Activated T-helper 1 cell treated with anti-CD3 and anti-CD28 coated beads, Interleukin-12 subunit alpha, Interleukin-12 subunit beta, Interleukin-2, Interleukin-4 antibody, amounts not matched to agents 30 ng/mL and 10 ng/mL and 1 ng/mL, durations not matched to agents 14 hours and 24 hours and 36 hours (primary cell): ENCODE measurements at regions not wholly inside any gene's neighbourhood (a gene's known extent, or its start where the extent isn't known, plus 50 kb on each side); places are given as distances from the start of the nearest gene placed in this dataset.

Experiments
- DNase-seq: peaks from one replicate; pipeline ENCODE4 v3.0.0; 2021; ENCODE audit warnings: low spot score
- H3K27ac Mint-ChIP-seq: one replicate; pipeline ENCODE4 v1.8.0; 2021; ENCODE audit warnings: mild to moderate bottlenecking, mixed read lengths
- H3K27me3 Mint-ChIP-seq: one replicate; pipeline ENCODE4 v1.8.0; 2022; ENCODE audit warnings: mild to moderate bottlenecking, moderate library complexity, mixed read lengths; ENCODE audit not compliant: insufficient read depth
- H3K36me3 Mint-ChIP-seq: one replicate; pipeline ENCODE4 v1.8.0; 2021; ENCODE audit warnings: low read depth, mixed read lengths
- H3K4me1 Mint-ChIP-seq: one replicate; pipeline ENCODE4 v1.8.0; 2021; ENCODE audit warnings: low read depth, mixed read lengths
- H3K4me3 Mint-ChIP-seq: one replicate; pipeline ENCODE4 v1.8.0; 2021; ENCODE audit warnings: mild to moderate bottlenecking, moderate library complexity, mixed read lengths
- H3K9me3 Mint-ChIP-seq: one replicate; pipeline ENCODE4 v1.8.0; 2021; ENCODE audit warnings: mixed read lengths
- intact Hi-C: fragments of 100-400 bp; cut with micrococcal nuclease; formaldehyde crosslinking; loops from one replicate; pipeline ENCODE4 v1.15.1; 2024

- Mint-ChIP-seq H3K27me3 (no peaks in the 10 kb centered on the region), H3K4me3 (no peak overlapping the region), H3K4me1 (no peaks in the 10 kb centered on the region), H3K27ac (no peak overlapping the region), H3K9me3 (peaks cover 17% of the 10 kb centered on the region), H3K36me3 (no peaks in the 10 kb centered on the region)
- intact Hi-C loops, result no loop called here
- no peak for DNase-seq
These were observed 313.1 kb upstream of the PTPRD start for GRCh38 chr9:10925896-10926295.

GRCh38 chr9:10928372-10928771 is 315.6 kb upstream of the PTPRD start:
- no peak for DNase-seq
- H3K4me3 Mint-ChIP-seq, result no peak overlapping the region
- no peaks in the 10 kb centered on the region for H3K4me1 Mint-ChIP-seq
- intact Hi-C loops, result no loop called here
- H3K27me3 Mint-ChIP-seq, result no peaks in the 10 kb centered on the region
- H3K27ac Mint-ChIP-seq, result no peak overlapping the region
- peaks cover 25% of the 10 kb centered on the region for H3K9me3 Mint-ChIP-seq
- H3K36me3 Mint-ChIP-seq, result no peaks in the 10 kb centered on the region

GRCh38 chr9:10930081-10930480 is 317.3 kb upstream of the PTPRD start:
- peaks cover 20% of the 10 kb centered on the region for H3K9me3 Mint-ChIP-seq
- no peaks in the 10 kb centered on the region for H3K4me1 Mint-ChIP-seq
- H3K36me3 Mint-ChIP-seq, result no peaks in the 10 kb centered on the region
- DNase-seq, result no peak
- intact Hi-C loops, result no loop called here
- no peaks in the 10 kb centered on the region for H3K27me3 Mint-ChIP-seq
- H3K4me3 Mint-ChIP-seq, result no peak overlapping the region
- H3K27ac Mint-ChIP-seq, result no peak overlapping the region

- Mint-ChIP-seq H3K4me3 (no peak overlapping the region), H3K4me1 (no peaks in the 10 kb centered on the region), H3K9me3 (peaks cover 24% of the 10 kb centered on the region), H3K27ac (no peak overlapping the region), H3K36me3 (no peaks in the 10 kb centered on the region), H3K27me3 (no peaks in the 10 kb centered on the region)
- intact Hi-C loops, result no loop called here
- DNase-seq, result no peak
These were observed 334.0 kb upstream of the PTPRD start for GRCh38 chr9:10946676-10947410.

GRCh38 chr9:10957878-10958277 is 345.1 kb upstream of the PTPRD start:
- H3K36me3 Mint-ChIP-seq, result no peaks in the 10 kb centered on the region
- intact Hi-C loops, result no loop called here
- no peak for DNase-seq
- peaks cover 19% of the 10 kb centered on the region for H3K9me3 Mint-ChIP-seq
- no peak overlapping the region for H3K27ac Mint-ChIP-seq
- no peaks in the 10 kb centered on the region for H3K4me1 Mint-ChIP-seq
- H3K27me3 Mint-ChIP-seq, result no peaks in the 10 kb centered on the region
- H3K4me3 Mint-ChIP-seq, result no peak overlapping the region

- no peak for DNase-seq
- H3K9me3 Mint-ChIP-seq, result peaks cover 34% of the 10 kb centered on the region
- intact Hi-C loops, result no loop called here
These were observed 349.1 kb upstream of the PTPRD start for GRCh38 chr9:10961883-10962282.

GRCh38 chr9:10983251-10983650 is 370.4 kb upstream of the PTPRD start:
- H3K27ac Mint-ChIP-seq, result no peak overlapping the region
- H3K4me1 Mint-ChIP-seq, result no peaks in the 10 kb centered on the region
- no peak overlapping the region for H3K4me3 Mint-ChIP-seq
- H3K27me3 Mint-ChIP-seq, result no peaks in the 10 kb centered on the region
- no peak for DNase-seq
- peaks cover 10% of the 10 kb centered on the region for H3K9me3 Mint-ChIP-seq
- no peaks in the 10 kb centered on the region for H3K36me3 Mint-ChIP-seq
- intact Hi-C loops, result no loop called here

More at GRCh38 chr9:10961883-10962282, 349.1 kb upstream of the PTPRD start:
- H3K4me3 Mint-ChIP-seq, result no peak overlapping the region
- no peaks in the 10 kb centered on the region for H3K4me1 Mint-ChIP-seq
- no peaks in the 10 kb centered on the region for H3K27me3 Mint-ChIP-seq
- H3K27ac Mint-ChIP-seq, result no peak overlapping the region
- no peaks in the 10 kb centered on the region for H3K36me3 Mint-ChIP-seq

- no peak overlapping the region for H3K4me3 Mint-ChIP-seq
- peaks cover 9% of the 10 kb centered on the region for H3K9me3 Mint-ChIP-seq
- no peaks in the 10 kb centered on the region for H3K36me3 Mint-ChIP-seq
- H3K4me1 Mint-ChIP-seq, result no peaks in the 10 kb centered on the region
- DNase-seq, result no peak
- intact Hi-C loops, result no loop called here
- no peaks in the 10 kb centered on the region for H3K27me3 Mint-ChIP-seq
- H3K27ac Mint-ChIP-seq, result no peak overlapping the region
These were observed 386.8 kb upstream of the PTPRD start for GRCh38 chr9:10999646-11000045.

- no peak overlapping the region for H3K27ac Mint-ChIP-seq
- DNase-seq, result no peak
- H3K27me3 Mint-ChIP-seq, result no peaks in the 10 kb centered on the region
- intact Hi-C loops, result no loop called here
- no peaks in the 10 kb centered on the region for H3K36me3 Mint-ChIP-seq
- H3K9me3 Mint-ChIP-seq, result peaks cover 6% of the 10 kb centered on the region
- H3K4me1 Mint-ChIP-seq, result no peaks in the 10 kb centered on the region
- no peak overlapping the region for H3K4me3 Mint-ChIP-seq
These were observed 388.7 kb upstream of the PTPRD start for GRCh38 chr9:11001546-11001945.

- no peaks in the 10 kb centered on the region for H3K27me3 Mint-ChIP-seq
- H3K36me3 Mint-ChIP-seq, result no peaks in the 10 kb centered on the region
- no peaks in the 10 kb centered on the region for H3K4me1 Mint-ChIP-seq
- no peak overlapping the region for H3K4me3 Mint-ChIP-seq
- H3K9me3 Mint-ChIP-seq, result peaks cover 6% of the 10 kb centered on the region
- DNase-seq, result no peak
- no peak overlapping the region for H3K27ac Mint-ChIP-seq
- intact Hi-C loops, result no loop called here
These were observed 389.9 kb upstream of the PTPRD start for GRCh38 chr9:11002705-11003104.

- Mint-ChIP-seq H3K9me3 (peaks cover 17% of the 10 kb centered on the region), H3K36me3 (no peaks in the 10 kb centered on the region), H3K27ac (no peak overlapping the region), H3K4me1 (no peaks in the 10 kb centered on the region), H3K27me3 (no peaks in the 10 kb centered on the region), H3K4me3 (no peak overlapping the region)
- no peak for DNase-seq
- intact Hi-C loops, result no loop called here
These were observed 391.0 kb upstream of the PTPRD start for GRCh38 chr9:11003836-11004235.

GRCh38 chr9:11011696-11012095 is 398.9 kb upstream of the PTPRD start:
- H3K4me3 Mint-ChIP-seq, result no peak overlapping the region

GRCh38 chr9:11016081-11016480 is 403.3 kb upstream of the PTPRD start:
- peaks cover 32% of the 10 kb centered on the region for H3K9me3 Mint-ChIP-seq
- H3K4me1 Mint-ChIP-seq, result no peaks in the 10 kb centered on the region
- intact Hi-C loops, result no loop called here
- no peak overlapping the region for H3K4me3 Mint-ChIP-seq
- H3K36me3 Mint-ChIP-seq, result no peaks in the 10 kb centered on the region
- no peaks in the 10 kb centered on the region for H3K27me3 Mint-ChIP-seq
- H3K27ac Mint-ChIP-seq, result no peak overlapping the region
- DNase-seq, result no peak

More at GRCh38 chr9:11011696-11012095, 398.9 kb upstream of the PTPRD start:
- no peak for DNase-seq
- no peaks in the 10 kb centered on the region for H3K4me1 Mint-ChIP-seq
- no peaks in the 10 kb centered on the region for H3K36me3 Mint-ChIP-seq
- no peak overlapping the region for H3K27ac Mint-ChIP-seq
- intact Hi-C loops, result no loop called here
- peaks cover 44% of the 10 kb centered on the region for H3K9me3 Mint-ChIP-seq
- H3K27me3 Mint-ChIP-seq, result no peaks in the 10 kb centered on the region

- Mint-ChIP-seq H3K4me1 (no peaks in the 10 kb centered on the region), H3K27ac (no peak overlapping the region), H3K36me3 (no peaks in the 10 kb centered on the region), H3K4me3 (no peak overlapping the region), H3K9me3 (peaks cover 21% of the 10 kb centered on the region), H3K27me3 (no peaks in the 10 kb centered on the region)
- intact Hi-C loops, result no loop called here
- no peak for DNase-seq
These were observed 410.4 kb upstream of the PTPRD start for GRCh38 chr9:11023201-11023600.
